ENCODE measurements at regions not wholly inside any gene's neighbourhood (a gene's known extent, or its start where the extent isn't known, plus 50 kb on each side); places are given as distances from the start of the nearest gene placed in this dataset.

DNA sequence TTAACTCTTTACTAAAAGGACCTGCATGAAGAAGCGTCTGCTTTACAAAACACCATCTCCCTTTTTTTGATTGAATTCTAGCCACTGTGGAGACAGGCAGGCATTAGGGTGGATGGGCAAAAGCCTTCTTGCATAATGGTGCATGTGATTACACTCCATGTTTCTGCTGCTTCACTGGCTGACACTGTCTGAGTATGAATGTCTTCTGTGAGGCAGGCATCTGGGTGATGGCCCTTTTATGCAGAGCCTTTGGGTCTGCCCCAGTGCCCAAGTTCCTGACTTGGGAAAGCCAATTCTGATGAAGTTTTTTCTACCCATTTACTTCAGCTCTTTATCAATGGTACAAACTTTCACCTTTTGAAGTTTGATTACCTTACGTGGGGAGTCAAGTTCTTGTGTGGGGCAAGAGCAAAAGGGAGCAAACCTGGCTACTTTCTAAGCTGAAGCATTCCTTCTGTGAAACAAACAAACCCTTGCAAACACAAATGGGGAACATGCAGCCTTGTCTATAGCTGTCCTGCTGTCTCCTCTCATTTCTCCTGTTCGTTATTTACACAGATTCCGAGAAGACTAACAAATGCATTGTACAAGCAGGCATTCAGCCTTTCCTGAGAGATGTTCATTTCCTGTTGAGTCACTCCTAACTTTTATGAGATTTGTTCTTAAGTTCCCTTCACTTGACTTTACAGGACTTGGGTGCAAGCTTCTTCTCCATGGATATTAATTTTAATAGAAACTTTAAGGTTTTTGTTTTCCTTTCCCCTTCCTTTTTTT lies 301.9 kb downstream of the TLL1 start:
- no peaks in the 10 kb centered on the region for H3K9me3 ChIP-seq
- H3K27ac ChIP-seq = no peak overlapping the region
- 48 to 69% methylated on average over 4 of the region's 4 CpGs for WGBS, 2 donors
- no peaks in the 10 kb centered on the region for H3K27me3 ChIP-seq
- H3K4me3 ChIP-seq = no peak overlapping the region
- no peaks in the 10 kb centered on the region for H3K4me1 ChIP-seq
- H3K36me3 ChIP-seq = no peaks in the 10 kb centered on the region
- intact Hi-C loops (cut with DNase I) = no loop called here
- TF ChIP-seq POLR2A (IDR thresholded peaks at IDR 0.05) = no peak
- TF ChIP-seq, protein P1, sequence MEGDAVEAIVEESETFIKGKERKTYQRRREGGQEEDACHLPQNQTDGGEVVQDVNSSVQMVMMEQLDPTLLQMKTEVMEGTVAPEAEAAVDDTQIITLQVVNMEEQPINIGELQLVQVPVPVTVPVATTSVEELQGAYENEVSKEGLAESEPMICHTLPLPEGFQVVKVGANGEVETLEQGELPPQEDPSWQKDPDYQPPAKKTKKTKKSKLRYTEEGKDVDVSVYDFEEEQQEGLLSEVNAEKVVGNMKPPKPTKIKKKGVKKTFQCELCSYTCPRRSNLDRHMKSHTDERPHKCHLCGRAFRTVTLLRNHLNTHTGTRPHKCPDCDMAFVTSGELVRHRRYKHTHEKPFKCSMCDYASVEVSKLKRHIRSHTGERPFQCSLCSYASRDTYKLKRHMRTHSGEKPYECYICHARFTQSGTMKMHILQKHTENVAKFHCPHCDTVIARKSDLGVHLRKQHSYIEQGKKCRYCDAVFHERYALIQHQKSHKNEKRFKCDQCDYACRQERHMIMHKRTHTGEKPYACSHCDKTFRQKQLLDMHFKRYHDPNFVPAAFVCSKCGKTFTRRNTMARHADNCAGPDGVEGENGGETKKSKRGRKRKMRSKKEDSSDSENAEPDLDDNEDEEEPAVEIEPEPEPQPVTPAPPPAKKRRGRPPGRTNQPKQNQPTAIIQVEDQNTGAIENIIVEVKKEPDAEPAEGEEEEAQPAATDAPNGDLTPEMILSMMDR (IDR thresholded peaks at IDR 0.05) = no peak
- no peak for DNase-seq

DNA sequence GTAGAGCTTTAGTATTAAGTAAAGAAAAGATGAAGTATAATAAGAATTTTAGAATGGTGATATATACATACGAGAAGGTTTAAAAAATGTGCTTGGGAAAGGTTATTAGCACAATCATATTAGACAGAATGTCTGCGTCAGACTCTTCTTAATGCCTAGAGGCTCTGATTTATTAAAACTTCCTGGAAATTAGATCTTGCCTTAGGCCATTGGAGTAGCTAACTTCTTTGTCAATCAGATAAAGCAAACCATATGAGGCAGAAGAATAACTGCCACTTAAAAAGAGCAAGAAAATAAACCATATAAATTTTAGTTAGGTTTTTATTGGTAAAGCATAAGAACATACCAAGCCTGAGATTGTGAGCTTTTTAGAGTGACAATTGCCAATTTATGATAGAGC lies 309.1 kb downstream of the TLL1 start:
- no peak for TF ChIP-seq POLR2A (IDR thresholded peaks at IDR 0.05)
- TF ChIP-seq, protein P1 (IDR thresholded peaks at IDR 0.05) = no peak
- no peak overlapping the region for H3K4me3 ChIP-seq
- H3K9me3 ChIP-seq = no peaks in the 10 kb centered on the region
- no peaks in the 10 kb centered on the region for H3K27me3 ChIP-seq
- DNase-seq = no peak
- no peaks in the 10 kb centered on the region for H3K36me3 ChIP-seq
- no peaks in the 10 kb centered on the region for H3K4me1 ChIP-seq
- no peak overlapping the region for H3K27ac ChIP-seq
- intact Hi-C loops (cut with DNase I) = no loop called here
- WGBS, 2 donors = 54 to 61% methylated on average over 2 of the region's 2 CpGs

DNA sequence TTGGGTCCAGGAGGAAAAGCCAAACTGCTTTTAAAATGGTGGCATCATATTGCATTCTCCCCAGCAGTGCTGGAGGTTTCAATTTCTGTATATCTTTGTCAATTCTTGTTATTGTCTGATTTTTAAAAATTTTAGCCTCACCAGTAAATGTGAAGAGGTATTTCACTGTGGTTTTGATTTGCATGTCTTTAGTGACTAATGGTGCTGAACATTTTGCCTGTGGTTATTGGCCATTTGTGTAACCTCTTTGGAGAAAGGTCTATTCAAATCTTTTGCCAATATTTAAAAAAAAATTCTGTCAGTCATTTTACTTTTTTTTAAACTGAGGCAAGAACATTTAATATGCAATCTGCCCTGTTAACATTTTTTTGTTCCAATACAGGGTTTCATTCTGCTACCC lies 322.1 kb downstream of the TLL1 start:
- TF ChIP-seq, protein P1 (IDR thresholded peaks at IDR 0.05) = no peak
- TF ChIP-seq POLR2A (IDR thresholded peaks at IDR 0.05) = no peak
- no peaks in the 10 kb centered on the region for H3K27me3 ChIP-seq
- no peak overlapping the region for H3K27ac ChIP-seq
- DNase-seq = no peak
- intact Hi-C loops (cut with DNase I) = no loop called here
- H3K9me3 ChIP-seq = no peaks in the 10 kb centered on the region
- no peaks in the 10 kb centered on the region for H3K4me1 ChIP-seq
- no peaks in the 10 kb centered on the region for H3K36me3 ChIP-seq
- no peak overlapping the region for H3K4me3 ChIP-seq

DNA sequence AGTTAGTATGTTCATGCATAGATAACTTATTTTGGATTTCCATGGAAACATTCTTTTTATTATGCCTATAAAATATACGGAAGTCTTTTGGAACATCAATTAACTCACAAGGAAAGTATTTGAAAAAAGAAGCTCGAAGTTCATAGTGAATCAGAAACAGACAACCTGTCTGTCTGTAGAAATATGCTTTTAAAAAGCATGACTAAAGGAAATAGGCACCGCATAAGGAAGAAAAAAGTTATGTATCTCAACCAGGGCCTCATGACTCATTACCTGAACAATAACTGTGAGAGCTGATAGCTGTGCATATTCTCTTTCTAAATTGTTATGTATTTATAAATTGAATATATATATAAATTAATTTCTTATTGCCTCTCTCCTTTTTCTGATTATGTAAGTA lies 324.1 kb downstream of the TLL1 start:
- H3K4me3 ChIP-seq = no peak overlapping the region
- DNase-seq = no peak
- intact Hi-C loops (cut with DNase I) = no loop called here
- no peaks in the 10 kb centered on the region for H3K4me1 ChIP-seq
- no peaks in the 10 kb centered on the region for H3K9me3 ChIP-seq
- H3K36me3 ChIP-seq = no peaks in the 10 kb centered on the region
- H3K27me3 ChIP-seq = no peaks in the 10 kb centered on the region
- H3K27ac ChIP-seq = no peak overlapping the region
- TF ChIP-seq POLR2A (IDR thresholded peaks at IDR 0.05) = no peak
- TF ChIP-seq, protein P1 (IDR thresholded peaks at IDR 0.05) = no peak
- WGBS, 2 donors = 55 to 64% methylated on average over 3 of the region's 3 CpGs

DNA sequence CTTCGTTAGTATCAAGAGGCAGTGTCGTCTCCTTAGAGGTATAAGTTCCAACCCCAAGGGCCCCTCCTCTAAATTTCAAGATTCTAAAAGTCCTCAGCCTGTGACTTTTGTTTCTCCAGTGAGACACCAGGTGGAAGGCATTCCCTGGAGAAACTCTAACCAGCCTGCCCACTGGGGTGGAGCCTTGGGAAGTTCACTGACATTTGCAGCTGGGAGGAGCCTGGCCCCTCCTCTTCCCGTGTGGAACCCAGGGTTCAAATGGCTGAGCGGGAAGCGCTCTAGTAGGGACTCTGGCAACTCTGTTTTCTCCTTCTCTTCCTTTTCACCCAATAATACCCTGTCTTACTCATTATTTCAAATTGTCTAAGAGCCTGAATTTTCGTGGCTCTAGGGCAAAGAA lies 325.0 kb downstream of the TLL1 start:
- no peaks in the 10 kb centered on the region for H3K9me3 ChIP-seq
- H3K27me3 ChIP-seq = no peaks in the 10 kb centered on the region
- intact Hi-C loops (cut with DNase I) = no loop called here
- 80 to 84% methylated on average over 5 to 6 of the region's 6 CpGs for WGBS, 2 donors
- no peak overlapping the region for H3K27ac ChIP-seq
- no peak overlapping the region for H3K4me3 ChIP-seq
- no peak for TF ChIP-seq POLR2A (IDR thresholded peaks at IDR 0.05)
- TF ChIP-seq, protein P1 (IDR thresholded peaks at IDR 0.05) = no peak
- H3K36me3 ChIP-seq = no peaks in the 10 kb centered on the region
- DNase-seq = no peak
- H3K4me1 ChIP-seq = no peaks in the 10 kb centered on the region

Data from esophagus squamous epithelium (tissue), 5 donors.